Epithelial cell of esophagus (primary cell): ENCODE measurements at regions not wholly inside any gene's neighbourhood (a gene's known extent, or its start where the extent isn't known, plus 50 kb on each side); places are given as distances from the start of the nearest gene placed in this dataset.

Experiments
- DNase-seq: peaks from one replicate; pipeline ENCODE4 v3.0.0; 2010; ENCODE audit warnings: low read depth
- H3K4me3 ChIP-seq: 2 replicates; pipeline ENCODE4 v1.5.1; 2011; ENCODE audit warnings: mild to moderate bottlenecking, low read length, control low read depth
- CTCF ChIP-seq: IDR thresholded peaks from 2 replicates; pipeline ENCODE4 v1.5.1; 2011; ENCODE audit warnings: low read depth, mild to moderate bottlenecking, low read length, control low read depth, inconsistent platforms; ENCODE audit not compliant: insufficient read depth; ENCODE audit errors: missing control alignments

GRCh38 chr11:30109774-30110173, 92.9 kb upstream of the KCNA4 start:
- TF ChIP-seq CTCF, result no peak
- no peak for DNase-seq
- H3K4me3 ChIP-seq, result no peak overlapping the region

GRCh38 chr11:30110691-30111090, 93.9 kb upstream of the KCNA4 start:
- TF ChIP-seq CTCF, result no peak
- no peak for DNase-seq

GRCh38 chr11:30111786-30112185, 95.0 kb upstream of the KCNA4 start:
- no peak for TF ChIP-seq CTCF
- DNase-seq, result no peak
- H3K4me3 ChIP-seq, result no peak overlapping the region

More at GRCh38 chr11:30110691-30111090, 93.9 kb upstream of the KCNA4 start:
- no peak overlapping the region for H3K4me3 ChIP-seq

GRCh38 chr11:30113326-30113898, 96.6 kb upstream of the KCNA4 start:
- no peak for TF ChIP-seq CTCF
- peak; percentile 30 for DNase-seq

GRCh38 chr11:30116512-30116911, 99.7 kb upstream of the KCNA4 start:
- TF ChIP-seq CTCF, result no peak
- H3K4me3 ChIP-seq, result no peak overlapping the region
- no peak for DNase-seq

More at GRCh38 chr11:30113326-30113898, 96.6 kb upstream of the KCNA4 start:
- no peak overlapping the region for H3K4me3 ChIP-seq

GRCh38 chr11:30120045-30120589, 103.3 kb upstream of the KCNA4 start:
- TF ChIP-seq CTCF, result no peak
- no peak overlapping the region for H3K4me3 ChIP-seq
- DNase-seq, result no peak

GRCh38 chr11:30125456-30125855, 105.4 kb upstream of the FSHB start:
- DNase-seq, result peak; percentile 8
- TF ChIP-seq CTCF, result no peak
- no peak overlapping the region for H3K4me3 ChIP-seq
